GM19467 (cell line): ENCODE measurements at regions not wholly inside any gene's neighbourhood (a gene's known extent, or its start where the extent isn't known, plus 50 kb on each side); places are given as distances from the start of the nearest gene placed in this dataset.

ENCODE experiments used
- ATAC-seq: cut with Tn5 transposase; IDR thresholded peaks from one replicate; pipeline ENCODE4 v1.9.1; 2021; ENCODE audit warnings: mild to moderate bottlenecking, moderate library complexity; ENCODE audit not compliant: unreplicated experiment

GRCh38 chr3:115518100-115518852 is 105.0 kb upstream of the GAP43 start:
- no peak for ATAC-seq

GRCh38 chr3:115520241-115520640 is 103.1 kb upstream of the GAP43 start:
- no peak for ATAC-seq

- ATAC-seq, result no peak
Measured at GRCh38 chr3:115520651-115521245, 102.6 kb upstream of the GAP43 start.

GRCh38 chr3:115523458-115523857 is 99.9 kb upstream of the GAP43 start:
- no peak for ATAC-seq

GRCh38 chr3:115524549-115524948 is 98.8 kb upstream of the GAP43 start:
- no peak for ATAC-seq

GRCh38 chr3:115525731-115526130 is 97.6 kb upstream of the GAP43 start:
- ATAC-seq, result no peak

- no peak for ATAC-seq
Measured at GRCh38 chr3:115533218-115533617, 90.1 kb upstream of the GAP43 start.

GRCh38 chr3:115536171-115536570 is 87.1 kb upstream of the GAP43 start:
- ATAC-seq, result no peak

- ATAC-seq, result no peak
Measured at GRCh38 chr3:115537669-115538068, 85.6 kb upstream of the GAP43 start.

- ATAC-seq, result no peak
Measured at GRCh38 chr3:115547207-115547606, 76.1 kb upstream of the GAP43 start.

GRCh38 chr3:115548611-115549010 is 74.7 kb upstream of the GAP43 start:
- no peak for ATAC-seq

- ATAC-seq, result no peak
Measured at GRCh38 chr3:115549071-115549470, 74.2 kb upstream of the GAP43 start.

GRCh38 chr3:115550285-115550761 is 73.0 kb upstream of the GAP43 start:
- ATAC-seq, result no peak

GRCh38 chr3:115551016-115551415 is 72.3 kb upstream of the GAP43 start:
- no peak for ATAC-seq

- ATAC-seq, result no peak
Measured at GRCh38 chr3:115552007-115552406, 71.3 kb upstream of the GAP43 start.

- no peak for ATAC-seq
Measured at GRCh38 chr3:115553796-115554486, 69.4 kb upstream of the GAP43 start.

GRCh38 chr3:115554487-115554807 is 68.9 kb upstream of the GAP43 start:
- ATAC-seq, result no peak

GRCh38 chr3:115562636-115563267 is 60.6 kb upstream of the GAP43 start:
- ATAC-seq, result no peak

GRCh38 chr3:115563984-115564383 is 59.3 kb upstream of the GAP43 start:
- no peak for ATAC-seq

GRCh38 chr3:115571413-115571812 is 51.9 kb upstream of the GAP43 start:
- no peak for ATAC-seq
